ENCODE measurements at regions not wholly inside any gene's neighbourhood (a gene's known extent, or its start where the extent isn't known, plus 50 kb on each side); places are given as distances from the start of the nearest gene placed in this dataset.

- no peak for TF ChIP-seq CTCF (IDR thresholded peaks at IDR 0.05; ENCODE audit: insufficient read depth, low read length, missing control alignments)
- ChIA-PET CTCF (interaction anchor here (0.6 to 1.2 kb wide), 3 partner anchors 9 to 245 kb away, joined by 3 read pairs; no protein-coding TSS in a partner anchor), POLR2A (no interaction called here)
- H3K4me3 ChIP-seq (ENCODE audit: low read depth, low read length), result no peak overlapping the region
- no peak for DNase-seq (ENCODE audit: low read depth, low spot score)
These were observed 225.4 kb upstream of the KITLG start for GRCh38 chr12:88805692-88806091.

GRCh38 chr12:88805286-88805685 is 225.0 kb upstream of the KITLG start:
- no peak for TF ChIP-seq CTCF (IDR thresholded peaks at IDR 0.05; ENCODE audit: insufficient read depth, low read length, missing control alignments)
- ChIA-PET CTCF (interaction anchor here (1.2 kb wide), 1 partner anchor 9 kb away, joined by 3 read pairs; no protein-coding TSS in a partner anchor), POLR2A (no interaction called here)
- DNase-seq (ENCODE audit: low read depth, low spot score), result no peak
- H3K4me3 ChIP-seq (ENCODE audit: low read depth, low read length), result no peak overlapping the region

- ChIA-PET CTCF (interaction anchor here (1.2 kb wide), 1 partner anchor 14 kb away, joined by 5 read pairs; no protein-coding TSS in a partner anchor), POLR2A (no interaction called here)
- no peak overlapping the region for H3K4me3 ChIP-seq (ENCODE audit: low read depth, low read length)
- TF ChIP-seq CTCF (IDR thresholded peaks at IDR 0.05; ENCODE audit: insufficient read depth, low read length, missing control alignments), result no peak
- no peak for DNase-seq (ENCODE audit: low read depth, low spot score)
These were observed 221.9 kb upstream of the KITLG start for GRCh38 chr12:88802096-88802706.

GRCh38 chr12:88801227-88802095 is 221.2 kb upstream of the KITLG start:
- ChIA-PET POLR2A (interaction anchor here (0.6 kb wide), 1 partner anchor 222 kb away, joined by 3 read pairs; no protein-coding TSS in a partner anchor), CTCF (no interaction called here)
- DNase-seq (ENCODE audit: low read depth, low spot score), result no peak
- TF ChIP-seq CTCF (IDR thresholded peaks at IDR 0.05; ENCODE audit: insufficient read depth, low read length, missing control alignments), result no peak
- no peak overlapping the region for H3K4me3 ChIP-seq (ENCODE audit: low read depth, low read length)

GRCh38 chr12:88793096-88793495 is 212.8 kb upstream of the KITLG start:
- ChIA-PET POLR2A (no interaction called here), CTCF (no interaction called here)
- H3K4me3 ChIP-seq (ENCODE audit: low read depth, low read length), result no peak overlapping the region
- peak; percentile 46 for DNase-seq (ENCODE audit: low read depth, low spot score)
- TF ChIP-seq CTCF (IDR thresholded peaks at IDR 0.05; ENCODE audit: insufficient read depth, low read length, missing control alignments), result no peak

GRCh38 chr12:88790231-88790630 is 210.0 kb upstream of the KITLG start:
- ChIA-PET POLR2A (no interaction called here), CTCF (no interaction called here)
- H3K4me3 ChIP-seq (ENCODE audit: low read depth, low read length), result no peak overlapping the region
- no peak for DNase-seq (ENCODE audit: low read depth, low spot score)
- TF ChIP-seq CTCF (IDR thresholded peaks at IDR 0.05; ENCODE audit: insufficient read depth, low read length, missing control alignments), result no peak
